ENCODE measurements at regions not wholly inside any gene's neighbourhood (a gene's known extent, or its start where the extent isn't known, plus 50 kb on each side); places are given as distances from the start of the nearest gene placed in this dataset.

DNA sequence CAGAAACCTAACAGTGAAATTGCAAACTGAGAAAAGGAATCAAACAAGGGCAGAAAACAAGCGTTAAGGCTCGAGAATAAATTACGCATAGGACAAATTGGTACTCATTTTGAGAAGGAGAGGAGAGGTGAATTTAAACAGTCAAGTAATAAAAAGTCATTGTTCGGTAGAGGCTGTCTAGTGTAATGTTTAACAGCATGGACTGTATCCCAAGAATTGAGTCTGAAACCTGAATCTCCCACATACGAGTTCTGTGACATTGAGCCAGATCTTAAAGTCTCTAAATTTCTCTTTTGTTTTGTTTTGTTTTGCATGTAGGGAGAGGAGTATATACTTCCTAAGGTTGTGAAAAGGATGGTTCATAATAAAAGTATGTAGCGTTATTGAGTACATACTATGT is 216.5 kb upstream of the BTG1 start:
- TF ChIP-seq, protein P1, sequence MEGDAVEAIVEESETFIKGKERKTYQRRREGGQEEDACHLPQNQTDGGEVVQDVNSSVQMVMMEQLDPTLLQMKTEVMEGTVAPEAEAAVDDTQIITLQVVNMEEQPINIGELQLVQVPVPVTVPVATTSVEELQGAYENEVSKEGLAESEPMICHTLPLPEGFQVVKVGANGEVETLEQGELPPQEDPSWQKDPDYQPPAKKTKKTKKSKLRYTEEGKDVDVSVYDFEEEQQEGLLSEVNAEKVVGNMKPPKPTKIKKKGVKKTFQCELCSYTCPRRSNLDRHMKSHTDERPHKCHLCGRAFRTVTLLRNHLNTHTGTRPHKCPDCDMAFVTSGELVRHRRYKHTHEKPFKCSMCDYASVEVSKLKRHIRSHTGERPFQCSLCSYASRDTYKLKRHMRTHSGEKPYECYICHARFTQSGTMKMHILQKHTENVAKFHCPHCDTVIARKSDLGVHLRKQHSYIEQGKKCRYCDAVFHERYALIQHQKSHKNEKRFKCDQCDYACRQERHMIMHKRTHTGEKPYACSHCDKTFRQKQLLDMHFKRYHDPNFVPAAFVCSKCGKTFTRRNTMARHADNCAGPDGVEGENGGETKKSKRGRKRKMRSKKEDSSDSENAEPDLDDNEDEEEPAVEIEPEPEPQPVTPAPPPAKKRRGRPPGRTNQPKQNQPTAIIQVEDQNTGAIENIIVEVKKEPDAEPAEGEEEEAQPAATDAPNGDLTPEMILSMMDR (conservative IDR thresholded peaks at IDR 0.05; ENCODE audit: low read depth, low read length) = no peak
- no peak for TF ChIP-seq EZH2 (IDR thresholded peaks at IDR 0.05; ENCODE audit: borderline replicate concordance, low read depth, low read length, poor library complexity, severe bottlenecking)

All from A673 (cell line).